HEK293T (cell line): ENCODE measurements at regions not wholly inside any gene's neighbourhood (a gene's known extent, or its start where the extent isn't known, plus 50 kb on each side); places are given as distances from the start of the nearest gene placed in this dataset.

Source experiments
- CTCF ChIA-PET: fragments of 350-600 bp; formaldehyde crosslinking; extraction: SDS; loops from one replicate; lab custom pipeline; 2021; ENCODE audit warnings: antibody characterized with exemption, inconsistent platforms; lab: Yijun Ruan, JAX
- POLR2A ChIA-PET: fragments of 350-600 bp; formaldehyde crosslinking; extraction: SDS; loops from one replicate; lab custom pipeline; 2020; ENCODE audit warnings: antibody characterized with exemption, inconsistent platforms; lab: Yijun Ruan, JAX
- DNase-seq: peaks from one replicate; pipeline ENCODE4 v3.0.0; 2012; ENCODE audit warnings: mixed read lengths; ENCODE audit errors: extremely low spot score
- ARNT ChIP-seq: fragments of 450-650 bp; IDR thresholded peaks from 2 replicates; pipeline ENCODE4 v1.6.1; 2017; ENCODE audit warnings: mild to moderate bottlenecking
- BHLHE40 ChIP-seq: fragments of 450-650 bp; IDR thresholded peaks from 2 replicates; pipeline ENCODE4 v1.6.1; 2016; ENCODE audit warnings: mild to moderate bottlenecking, moderate library complexity, borderline replicate concordance
- CTBP1 ChIP-seq: fragments of 450-650 bp; IDR thresholded peaks from 2 replicates; pipeline ENCODE4 v1.6.1; 2016; ENCODE audit warnings: borderline replicate concordance
- ELF4 ChIP-seq: fragments of 450-650 bp; IDR thresholded peaks from 2 replicates; pipeline ENCODE4 v1.6.1; 2017; ENCODE audit warnings: antibody characterized with exemption
- FOXA1 ChIP-seq: fragments of 450-650 bp; IDR thresholded peaks from 2 replicates; pipeline ENCODE4 v1.6.1; 2016; ENCODE audit warnings: mild to moderate bottlenecking
- FOXK2 ChIP-seq: fragments of 450-650 bp; IDR thresholded peaks from 2 replicates; pipeline ENCODE4 v1.6.1; 2016; ENCODE audit warnings: mild to moderate bottlenecking
- FOXM1 ChIP-seq: fragments of 450-650 bp; IDR thresholded peaks from 2 replicates; pipeline ENCODE4 v1.6.1; 2017; ENCODE audit warnings: mild to moderate bottlenecking, borderline replicate concordance
- HDGF ChIP-seq: fragments of 450-650 bp; IDR thresholded peaks from 2 replicates; pipeline ENCODE4 v1.6.1; 2017; ENCODE audit warnings: antibody characterized with exemption, borderline replicate concordance
- L3MBTL2 ChIP-seq: fragments of 450-650 bp; conservative IDR thresholded peaks from 2 replicates; pipeline ENCODE4 v1.6.1; 2016; ENCODE audit warnings: mild to moderate bottlenecking
- LEF1 ChIP-seq: fragments of 450-650 bp; IDR thresholded peaks from 2 replicates; pipeline ENCODE4 v1.6.1; 2017; ENCODE audit warnings: mild to moderate bottlenecking, borderline replicate concordance
- NFRKB ChIP-seq: fragments of 450-650 bp; IDR thresholded peaks from 2 replicates; pipeline ENCODE4 v1.6.1; 2016; ENCODE audit warnings: mild to moderate bottlenecking, moderate library complexity
- PKNOX1 ChIP-seq: fragments of 450-650 bp; IDR thresholded peaks from 2 replicates; pipeline ENCODE4 v1.6.1; 2016
- SP1 ChIP-seq: fragments of 450-650 bp; IDR thresholded peaks from 2 replicates; pipeline ENCODE4 v1.6.1; 2017
- SUZ12 ChIP-seq: fragments of 450-650 bp; IDR thresholded peaks from 2 replicates; pipeline ENCODE4 v1.6.1; 2016; ENCODE audit warnings: mild to moderate bottlenecking
- TARDBP ChIP-seq: fragments of 450-650 bp; IDR thresholded peaks from 2 replicates; pipeline ENCODE4 v1.6.1; 2016
- ZNF384 ChIP-seq: fragments of 450-650 bp; IDR thresholded peaks from 2 replicates; pipeline ENCODE4 v1.6.1; 2016

DNA sequence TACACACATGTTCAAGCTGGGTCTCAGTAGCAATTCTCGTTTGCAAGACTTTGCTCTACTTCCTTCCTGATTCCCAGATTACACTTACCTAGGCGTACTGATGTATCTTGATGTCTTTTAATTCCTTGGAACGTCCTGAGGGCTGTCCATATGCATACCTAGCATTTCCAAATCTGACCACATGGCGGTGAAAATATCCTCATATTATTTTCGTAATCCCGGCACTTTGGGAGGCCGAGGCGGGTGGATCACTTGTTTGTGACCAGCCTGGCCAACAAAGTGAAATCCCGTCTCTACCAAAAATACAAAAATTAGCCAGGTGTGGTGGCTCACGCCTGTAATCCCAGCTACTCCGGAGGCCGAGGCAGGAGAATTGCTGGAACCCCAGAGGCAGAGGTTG lies 1786.3 kb upstream of the TENM3 start:
- no peak for TF ChIP-seq BHLHE40
- no peak for TF ChIP-seq CTBP1
- TF ChIP-seq LEF1, result no peak
- no peak for TF ChIP-seq SUZ12
- no peak for TF ChIP-seq L3MBTL2
- no peak for TF ChIP-seq PKNOX1
- no peak for TF ChIP-seq FOXA1
- TF ChIP-seq SP1, result no peak
- no peak for TF ChIP-seq ARNT
- no peak for TF ChIP-seq FOXM1
- TF ChIP-seq NFRKB, result no peak
- TF ChIP-seq ZNF384, result no peak
- TF ChIP-seq HDGF, result no peak
- TF ChIP-seq TARDBP, result no peak
- TF ChIP-seq ELF4, result no peak
- POLR2A ChIA-PET, result no interaction called here
- CTCF ChIA-PET, result interaction anchor here (0.7 kb wide), 1 partner anchor 207 kb away, joined by 4 read pairs; no protein-coding TSS in a partner anchor
- DNase-seq, result peak; percentile 9

DNA sequence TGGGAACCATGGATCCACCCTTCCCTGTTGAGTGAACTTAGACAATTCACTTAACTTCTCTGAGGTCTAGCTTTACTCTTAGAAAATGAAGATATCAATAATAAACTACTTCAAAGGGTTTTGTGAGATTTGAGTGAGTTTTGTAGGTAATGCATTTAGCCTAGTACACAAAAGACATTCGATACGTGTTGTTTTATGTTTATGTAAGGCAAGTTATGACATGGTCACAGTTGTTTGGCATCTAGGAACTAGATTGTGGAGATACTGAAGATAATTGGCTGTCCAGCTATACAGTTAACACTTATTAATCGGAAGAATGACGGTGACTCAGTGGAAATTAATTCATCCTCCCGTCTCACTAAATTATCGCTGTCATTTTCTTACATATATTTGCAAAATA lies 1781.1 kb upstream of the TENM3 start:
- DNase-seq, result no peak
- ChIA-PET POLR2A (no interaction called here), CTCF (no interaction called here)
- TF ChIP-seq ZNF384 (no peak), SUZ12 (no peak), FOXK2 (no peak), NFRKB (no peak), BHLHE40 (no peak), ELF4 (no peak), SP1 (no peak), FOXM1 (no peak), L3MBTL2 (no peak), ARNT (0 out of 2 replicates have a peak, but pooled peaks have one; percentile 58), LEF1 (no peak), PKNOX1 (0 out of 2 replicates have a peak, but pooled peaks have one; percentile 27), FOXA1 (no peak), TARDBP (no peak), CTBP1 (no peak)

- ChIA-PET POLR2A (no interaction called here), CTCF (no interaction called here)
- TF ChIP-seq SUZ12 (no peak), NFRKB (no peak), BHLHE40 (no peak), HDGF (no peak), L3MBTL2 (no peak), FOXK2 (no peak), SP1 (no peak), TARDBP (no peak)
Observed at GRCh38 chr4:180465364-180465763, 1777.8 kb upstream of the TENM3 start.

DNA sequence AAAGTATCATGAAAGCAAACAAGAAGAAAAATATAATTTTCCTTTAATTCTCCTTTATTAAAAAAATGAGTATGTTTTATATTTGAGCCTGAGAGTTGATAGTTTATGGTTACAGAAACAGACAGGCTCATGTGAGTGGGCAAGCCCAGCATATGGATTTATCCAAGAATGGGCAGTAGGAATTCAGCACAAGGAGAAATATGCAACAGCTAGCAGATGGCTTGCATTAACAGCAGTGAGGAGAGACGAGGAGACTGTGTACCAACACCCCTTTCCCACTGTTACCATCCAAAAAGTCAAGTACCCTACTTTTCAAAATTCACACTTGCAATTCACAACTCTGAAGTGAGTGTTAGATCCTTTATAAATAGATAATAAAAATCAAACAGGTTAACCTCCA lies 1760.2 kb upstream of the TENM3 start:
- TF ChIP-seq ARNT (no peak), LEF1 (no peak)
- ChIA-PET CTCF (interaction anchor here (0.6 kb wide), 1 partner anchor 477 kb away, joined by 4 read pairs; no protein-coding TSS in a partner anchor), POLR2A (no interaction called here)
- DNase-seq, result no peak

More at GRCh38 chr4:180465364-180465763, 1777.8 kb upstream of the TENM3 start:
- no peak for DNase-seq

DNA sequence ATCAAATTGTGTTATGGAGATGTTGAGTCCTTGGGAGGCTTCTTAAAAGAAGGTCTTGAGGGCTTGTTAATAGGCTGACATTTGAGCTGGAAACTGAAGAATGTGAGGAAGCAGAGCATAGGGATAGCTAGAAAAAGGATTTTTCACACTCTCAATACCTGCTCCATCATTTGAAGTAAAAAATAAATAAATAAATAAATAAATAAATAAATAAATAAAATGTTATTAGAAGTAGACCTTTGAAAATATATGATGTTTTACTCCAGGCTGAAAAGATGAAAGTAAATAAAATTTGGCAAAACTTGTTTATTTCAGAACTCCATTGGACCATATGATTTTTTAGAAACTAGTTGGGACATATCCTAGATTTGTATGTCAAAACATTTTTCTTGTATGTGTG lies 1757.8 kb upstream of the TENM3 start:
- ChIA-PET POLR2A (no interaction called here), CTCF (no interaction called here)
- TF ChIP-seq FOXM1 (no peak), LEF1 (no peak), ZNF384 (no peak), SP1 (no peak), NFRKB (no peak), BHLHE40 (no peak), ELF4 (no peak), FOXK2 (no peak), ARNT (no peak), PKNOX1 (no peak), FOXA1 (no peak), TARDBP (no peak), SUZ12 (no peak), CTBP1 (no peak)
- DNase-seq, result no peak

DNA sequence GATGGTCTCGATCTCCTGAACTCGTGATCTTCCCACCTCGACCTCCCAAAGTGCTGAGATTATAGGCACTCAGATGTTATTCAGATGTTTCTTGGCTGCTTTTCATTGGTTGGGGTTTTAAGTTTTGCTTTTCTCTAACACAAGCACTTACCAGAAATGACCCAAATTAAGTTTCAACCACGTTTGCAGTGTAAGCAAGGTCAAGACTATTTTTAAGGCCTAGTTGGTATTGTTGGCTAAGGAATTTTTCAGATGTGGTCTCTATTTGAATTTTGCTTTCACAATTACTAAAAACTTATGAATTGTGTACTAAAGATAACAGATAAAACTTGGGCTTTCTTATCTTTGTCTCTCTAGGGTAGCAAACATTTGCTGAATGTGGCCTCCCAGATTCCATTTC lies 1756.9 kb upstream of the TENM3 start:
- ChIA-PET CTCF (no interaction called here), POLR2A (no interaction called here)
- TF ChIP-seq SUZ12, result no peak
- TF ChIP-seq HDGF, result no peak
- TF ChIP-seq NFRKB, result no peak
- no peak for TF ChIP-seq FOXK2
- no peak for TF ChIP-seq ELF4
- no peak for TF ChIP-seq LEF1
- no peak for TF ChIP-seq CTBP1
- TF ChIP-seq TARDBP, result no peak
- no peak for DNase-seq

- POLR2A ChIA-PET, result no interaction called here
- CTCF ChIA-PET, result no interaction called here
- no peak for TF ChIP-seq SP1
- no peak for TF ChIP-seq ARNT
- no peak for TF ChIP-seq HDGF
- TF ChIP-seq ELF4, result no peak
- no peak for TF ChIP-seq PKNOX1
- no peak for TF ChIP-seq FOXA1
- TF ChIP-seq SUZ12, result no peak
- TF ChIP-seq NFRKB, result no peak
- no peak for TF ChIP-seq LEF1
- TF ChIP-seq BHLHE40, result no peak
- TF ChIP-seq ZNF384, result no peak
- no peak for TF ChIP-seq FOXK2
- TF ChIP-seq CTBP1, result no peak
- no peak for TF ChIP-seq TARDBP
- TF ChIP-seq L3MBTL2, result no peak
- TF ChIP-seq FOXM1, result no peak
- no peak for DNase-seq
Observed at GRCh38 chr4:180489787-180490186, 1753.4 kb upstream of the TENM3 start.
